ENCODE measurements at regions not wholly inside any gene's neighbourhood (a gene's known extent, or its start where the extent isn't known, plus 50 kb on each side); places are given as distances from the start of the nearest gene placed in this dataset.

GRCh38 chr4:65019775-65020174 is 610.5 kb upstream of the TECRL start:
- no peak for TF ChIP-seq RAD21 (IDR thresholded peaks at IDR 0.05; ENCODE audit: low read depth)
- no peak for TF ChIP-seq EP300 (IDR thresholded peaks at IDR 0.05; ENCODE audit: borderline replicate concordance)
- no peak for TF ChIP-seq YY1 (IDR thresholded peaks at IDR 0.05; ENCODE audit: low read depth)
